GM19455 (cell line): ENCODE measurements at regions not wholly inside any gene's neighbourhood (a gene's known extent, or its start where the extent isn't known, plus 50 kb on each side); places are given as distances from the start of the nearest gene placed in this dataset.
"Not testable (repeated sequence)": the region's sequence is repeated elsewhere in the genome, so short reads cannot be mapped to it uniquely, and the experiment has no call there.

ENCODE experiments used
- ATAC-seq: cut with Tn5 transposase; IDR thresholded peaks from one replicate; pipeline ENCODE4 v1.9.1; 2021; ENCODE audit not compliant: unreplicated experiment

DNA sequence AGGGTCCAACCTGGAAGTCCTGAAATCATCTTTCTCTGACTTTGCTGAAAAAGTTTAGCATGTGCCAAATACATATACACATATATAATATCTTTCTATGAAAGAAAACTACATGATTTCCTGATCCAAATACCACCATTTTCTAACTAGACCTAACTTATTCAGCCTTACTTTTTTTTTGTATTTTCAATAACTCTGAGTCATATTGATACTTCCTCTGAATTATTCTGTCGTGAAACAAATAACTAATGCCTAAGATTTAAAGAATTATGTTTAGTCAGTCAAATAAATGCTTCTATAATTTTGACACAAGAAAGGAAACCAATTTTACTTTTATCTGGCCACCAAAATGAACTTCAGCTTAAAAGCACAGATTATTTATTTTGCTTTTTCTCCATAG is 760.2 kb upstream of the GBE1 start:
- no peak for ATAC-seq

GRCh38 chr3:82520846-82521245 is 759.4 kb upstream of the GBE1 start:
- no peak for ATAC-seq

GRCh38 chr3:82509951-82510603 is 748.6 kb upstream of the GBE1 start:
- no peak for ATAC-seq

GRCh38 chr3:82509106-82509842 is 747.8 kb upstream of the GBE1 start:
- ATAC-seq, result no peak

DNA sequence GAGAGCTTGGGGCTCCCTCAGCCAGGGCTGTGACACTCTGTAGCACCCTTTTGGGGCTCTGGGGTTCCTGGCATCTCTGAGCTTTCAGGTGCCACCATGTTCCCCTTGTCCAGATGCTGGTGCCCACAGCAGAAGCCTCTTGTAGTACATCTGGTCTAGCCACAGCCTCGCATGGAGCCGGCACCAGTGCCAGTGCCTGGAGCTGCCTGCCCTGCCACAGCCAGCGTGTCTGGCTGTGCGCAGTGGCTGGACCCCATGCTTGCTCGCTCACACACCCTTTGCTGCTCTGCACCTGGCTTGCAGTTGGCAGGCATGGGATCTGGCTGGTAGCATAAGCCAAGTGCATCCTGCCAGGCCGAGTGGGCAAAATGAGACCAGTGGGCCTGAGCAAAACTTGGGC is 744.8 kb upstream of the GBE1 start:
- ATAC-seq, result no peak

- ATAC-seq, result no peak
These were observed 743.8 kb upstream of the GBE1 start for GRCh38 chr3:82505079-82505756.

DNA sequence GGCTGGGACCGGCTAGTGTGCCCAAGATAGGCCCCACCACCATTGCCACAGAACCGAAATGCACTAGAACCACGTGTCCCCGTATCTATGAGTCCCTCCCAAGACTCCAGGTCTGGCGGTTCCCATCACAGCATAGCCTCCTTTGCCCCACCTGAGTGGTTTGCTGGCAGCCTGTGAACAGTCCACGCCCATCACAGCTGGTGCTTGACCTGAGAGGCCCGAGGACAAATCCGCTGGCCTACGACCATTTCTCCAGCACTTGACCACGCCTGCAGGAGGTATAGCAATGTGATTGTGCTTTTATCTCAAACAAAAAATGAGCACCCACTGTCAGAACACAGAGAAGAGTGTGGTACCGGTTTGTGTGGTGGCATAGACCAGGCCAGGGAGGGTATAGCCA is 736.7 kb upstream of the GBE1 start:
- ATAC-seq, result no peak

DNA sequence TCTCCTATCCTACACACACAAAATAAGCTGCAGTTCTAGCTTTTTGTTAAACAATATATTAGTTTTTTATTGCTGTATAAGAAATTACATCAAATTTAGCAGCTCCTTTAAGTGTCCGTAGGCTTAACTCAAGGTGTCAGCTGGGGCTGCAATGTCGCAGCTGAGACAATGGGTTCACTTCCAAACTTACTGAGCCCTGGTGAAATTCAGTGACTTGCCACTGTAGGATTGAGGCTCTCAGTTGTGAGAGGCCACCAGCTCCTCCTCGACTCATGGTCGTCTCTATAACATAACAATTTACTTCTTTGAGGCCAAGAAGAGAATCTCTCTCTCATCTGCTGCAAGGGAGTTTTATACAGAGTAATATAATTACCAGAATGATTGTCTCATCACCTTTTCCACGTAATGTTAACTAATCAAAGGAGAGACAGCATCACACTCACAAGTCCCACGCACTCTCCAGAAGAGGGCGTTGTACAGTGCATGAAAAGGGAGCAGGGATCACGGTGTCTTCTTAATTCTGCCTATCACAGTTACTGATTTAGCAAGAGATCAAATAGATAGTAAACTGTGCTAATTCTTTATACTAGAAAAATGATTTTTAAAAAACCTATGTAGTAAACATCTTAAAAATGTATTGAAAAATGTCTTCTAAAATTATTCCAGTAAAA is 735.6 kb upstream of the GBE1 start:
- no peak for ATAC-seq

- no peak for ATAC-seq
These were observed 734.2 kb upstream of the GBE1 start for GRCh38 chr3:82495655-82496054.

DNA sequence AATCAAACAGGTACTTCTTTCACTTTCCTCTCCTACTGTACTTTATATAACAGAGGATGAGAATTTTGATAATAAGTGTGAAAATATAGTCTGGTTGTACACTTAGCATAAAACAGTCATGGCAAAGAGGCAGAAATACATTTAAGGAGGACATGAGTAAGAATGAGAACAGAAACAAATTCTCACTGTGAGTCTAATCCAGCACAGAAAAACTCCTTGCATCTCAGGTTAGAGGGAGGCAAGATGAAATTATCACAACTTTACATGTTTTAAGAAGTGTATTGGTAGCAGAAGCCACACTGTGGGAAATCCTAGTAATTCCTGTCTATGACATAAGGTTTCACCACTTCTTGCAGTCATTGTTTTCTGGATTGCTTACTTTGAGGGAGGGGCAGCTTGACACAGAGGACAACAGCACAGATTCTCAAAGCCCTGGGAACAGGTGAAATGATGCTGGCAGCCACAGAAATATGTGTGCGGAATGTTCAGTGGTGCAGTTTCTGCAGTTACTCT is 733.6 kb upstream of the GBE1 start:
- ATAC-seq, result no peak

DNA sequence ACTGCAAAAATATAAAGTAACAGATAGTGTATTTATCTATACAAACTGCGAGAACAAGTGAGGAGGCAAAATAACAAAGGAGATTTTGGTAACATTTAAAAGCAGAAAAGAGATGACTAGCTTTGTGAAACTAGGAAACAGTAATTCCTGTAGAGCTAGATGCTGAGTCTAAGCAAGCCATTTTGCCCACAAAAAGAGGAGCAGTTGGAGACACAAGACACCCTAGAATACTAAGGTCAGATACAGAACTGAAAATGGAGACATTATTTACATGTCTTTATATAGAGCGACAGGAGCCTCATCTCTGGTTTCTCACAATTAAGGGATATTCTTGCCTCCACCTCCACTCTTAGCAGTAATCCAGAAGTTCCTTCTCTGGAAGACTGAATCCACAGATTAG is 732.4 kb upstream of the GBE1 start:
- ATAC-seq, result no peak

- ATAC-seq, result no peak
These were observed 713.9 kb upstream of the GBE1 start for GRCh38 chr3:82475306-82475705.

DNA sequence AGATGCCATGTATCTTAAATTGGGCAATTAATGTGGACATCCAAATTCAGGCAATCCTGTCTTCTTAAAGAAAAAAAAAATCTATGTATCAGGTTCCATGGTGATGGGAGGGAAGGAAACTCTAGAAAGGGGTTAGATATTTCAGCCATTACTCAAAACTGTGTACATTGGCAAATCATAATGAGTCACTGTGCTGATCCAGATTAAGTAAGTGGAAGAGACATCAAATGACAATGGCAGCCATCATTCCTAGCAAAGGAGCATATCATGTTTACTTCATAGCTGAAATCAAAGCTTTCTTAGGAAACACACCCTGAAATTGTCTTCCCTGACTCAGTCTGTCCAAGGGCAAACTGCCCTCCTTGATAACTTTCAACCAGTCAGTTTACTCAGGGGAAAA is 713.3 kb upstream of the GBE1 start:
- no peak for ATAC-seq

- ATAC-seq, result no peak
These were observed 712.6 kb upstream of the GBE1 start for GRCh38 chr3:82473864-82474541.

DNA sequence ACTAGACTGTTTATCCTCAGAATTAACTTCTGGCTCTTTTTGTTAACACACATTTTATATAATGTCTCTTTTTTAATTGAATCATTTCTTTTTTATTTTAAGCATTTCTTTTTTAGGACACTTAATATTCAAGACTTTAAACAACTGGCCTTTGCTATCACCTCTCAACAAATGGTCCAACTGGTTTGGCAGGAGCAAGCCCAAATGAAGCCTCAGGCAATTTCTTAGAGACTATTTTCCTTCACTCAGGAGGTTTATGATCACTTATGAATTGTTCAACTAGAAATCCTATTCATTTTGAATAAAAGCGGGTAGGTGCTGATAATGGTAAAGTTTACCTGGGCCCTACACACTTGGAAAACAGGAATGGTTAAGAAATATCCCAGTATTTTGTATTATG is 705.6 kb upstream of the GBE1 start:
- no peak for ATAC-seq

- ATAC-seq, result no peak
These were observed 701.5 kb upstream of the GBE1 start for GRCh38 chr3:82462977-82463376.

- ATAC-seq, result no peak
These were observed 699.8 kb upstream of the GBE1 start for GRCh38 chr3:82461049-82461889.

GRCh38 chr3:82448320-82448719 is 686.9 kb upstream of the GBE1 start:
- no peak for ATAC-seq

GRCh38 chr3:82428821-82429220 is 667.4 kb upstream of the GBE1 start:
- not testable (repeated sequence) for ATAC-seq

DNA sequence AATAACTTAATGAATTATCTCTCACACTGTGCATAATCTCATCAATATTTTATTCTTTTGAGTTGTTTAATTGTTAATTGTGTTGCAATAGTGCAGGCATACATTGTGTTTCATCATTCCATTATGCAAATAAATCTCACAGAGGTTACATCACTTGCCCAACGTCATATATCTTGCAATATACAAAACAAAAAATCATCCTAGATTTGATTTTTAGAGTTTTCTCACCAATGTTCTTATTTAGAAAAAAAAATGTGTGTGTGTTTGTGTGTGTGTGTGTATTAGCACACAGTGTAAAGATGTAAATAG is 662.5 kb upstream of the GBE1 start:
- no peak for ATAC-seq
